ENCODE measurements at regions not wholly inside any gene's neighbourhood (a gene's known extent, or its start where the extent isn't known, plus 50 kb on each side); places are given as distances from the start of the nearest gene placed in this dataset.

DNA sequence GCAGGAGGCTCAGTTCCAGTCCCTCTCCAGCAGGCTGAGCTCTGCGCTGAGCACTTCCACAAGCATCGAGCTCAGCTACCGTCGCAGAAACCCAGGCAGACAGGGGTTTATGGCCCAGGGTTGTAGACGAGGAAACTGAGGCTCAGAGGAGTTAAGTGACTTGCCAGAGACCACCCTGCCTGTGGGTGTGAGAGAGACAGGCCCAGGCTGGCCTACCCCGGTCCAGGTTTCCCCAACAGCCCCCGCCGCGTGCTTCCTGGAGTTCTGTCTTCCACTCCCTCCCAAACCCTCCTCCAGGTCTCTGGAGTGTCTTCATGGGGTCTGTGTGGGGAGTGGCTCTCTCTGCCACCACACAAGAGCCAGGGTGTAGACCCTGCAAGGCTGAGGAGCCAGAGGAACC lies 615.9 kb downstream of the PTPRU start:
- no peak for DNase-seq (ENCODE audit: extremely low read depth in 1 of 2, low read depth in 1 of 2)

DNA sequence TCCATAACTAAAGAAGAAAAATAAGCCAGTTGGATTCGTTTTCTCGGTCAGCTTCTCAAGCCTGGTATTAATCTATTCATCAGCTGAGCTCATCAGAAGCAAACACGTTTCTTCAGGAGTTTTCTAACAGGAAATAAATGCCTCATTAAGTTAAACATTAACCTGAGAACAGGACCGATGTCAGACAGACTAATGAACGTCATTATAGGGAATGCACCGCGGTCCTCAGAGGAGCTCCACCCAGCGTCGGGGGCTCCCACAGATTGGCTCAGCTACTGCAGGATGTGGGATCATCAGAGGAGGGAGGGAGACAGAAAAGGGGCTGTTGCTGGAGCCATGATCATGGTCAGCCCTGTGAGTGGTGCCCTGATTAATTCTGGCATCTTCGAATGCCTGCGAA lies 615.4 kb downstream of the PTPRU start:
- DNase-seq (ENCODE audit: extremely low read depth in 1 of 2, low read depth in 1 of 2), result no peak

DNA sequence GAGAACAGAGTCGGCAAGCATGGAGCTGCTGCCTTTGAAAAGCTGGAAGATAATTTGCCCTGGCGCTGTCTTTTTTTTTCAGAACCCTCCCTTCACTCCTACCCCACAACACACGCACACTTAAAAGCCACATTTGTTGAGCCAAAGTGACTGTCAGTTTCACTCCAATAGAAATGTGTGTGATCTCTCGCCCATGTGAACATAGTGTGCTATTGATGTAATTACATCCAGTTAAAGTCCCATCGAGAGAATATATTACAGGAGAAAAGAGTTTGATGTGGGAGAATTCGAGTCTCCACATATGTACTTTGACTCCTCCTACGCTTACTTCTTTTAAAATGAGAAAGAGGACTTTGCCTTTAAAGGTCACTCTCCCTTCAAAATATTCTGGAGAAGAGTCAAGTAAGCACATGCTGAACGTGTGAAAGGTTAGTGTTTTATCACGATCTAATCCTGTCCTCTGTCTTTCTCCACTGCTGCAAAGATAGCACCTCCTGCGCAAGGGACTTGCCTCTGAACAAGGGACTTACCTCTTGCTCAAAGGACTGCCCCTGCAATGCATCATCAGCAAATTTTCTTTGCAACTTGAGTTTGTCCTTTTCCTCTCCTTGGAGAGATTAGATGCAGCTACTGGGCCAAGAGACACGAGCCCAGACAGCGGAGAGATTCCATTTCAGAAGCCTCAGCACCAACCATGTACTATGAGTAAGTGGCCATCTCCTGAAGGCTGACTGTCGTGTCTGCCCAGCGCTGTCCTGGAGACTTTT lies 613.9 kb downstream of the PTPRU start:
- DNase-seq (ENCODE audit: extremely low read depth in 1 of 2, low read depth in 1 of 2), result no peak

DNA sequence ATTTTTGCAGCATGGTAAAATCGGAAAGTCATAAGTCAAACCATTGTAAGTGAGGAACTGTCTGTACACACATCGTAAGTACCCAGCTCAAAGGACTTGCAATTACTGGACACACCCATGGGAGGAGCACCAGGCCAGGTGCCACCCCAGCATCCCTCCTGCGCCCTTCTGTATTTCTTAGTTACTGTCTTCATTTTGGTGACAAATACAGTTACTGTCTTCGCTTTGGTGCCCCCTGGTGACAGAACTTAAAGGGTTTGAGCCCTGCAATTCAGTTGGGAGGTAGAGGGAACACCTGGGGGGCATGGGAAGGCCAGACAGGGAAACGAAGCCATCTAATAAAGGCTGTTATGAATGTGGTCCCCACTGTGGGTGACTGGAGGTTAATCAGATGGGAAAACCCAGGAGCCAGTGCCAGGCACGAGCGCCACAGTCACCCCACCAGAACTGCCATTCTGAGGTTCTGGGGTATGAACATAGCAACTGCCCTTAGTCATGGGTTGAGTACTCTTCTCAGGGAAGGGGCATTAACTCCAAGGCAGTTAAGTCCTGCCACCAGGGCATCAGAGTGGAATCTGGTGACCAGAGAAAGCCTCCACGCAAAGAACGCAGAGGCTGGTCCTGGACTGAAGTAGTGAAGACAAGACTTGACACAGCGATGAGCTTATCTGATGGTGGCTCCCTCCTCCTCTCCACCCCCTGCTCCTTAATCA lies 612.9 kb downstream of the PTPRU start:
- peak; percentile 4 to 15 for DNase-seq (ENCODE audit: extremely low read depth in 1 of 2, low read depth in 1 of 2)

DNA sequence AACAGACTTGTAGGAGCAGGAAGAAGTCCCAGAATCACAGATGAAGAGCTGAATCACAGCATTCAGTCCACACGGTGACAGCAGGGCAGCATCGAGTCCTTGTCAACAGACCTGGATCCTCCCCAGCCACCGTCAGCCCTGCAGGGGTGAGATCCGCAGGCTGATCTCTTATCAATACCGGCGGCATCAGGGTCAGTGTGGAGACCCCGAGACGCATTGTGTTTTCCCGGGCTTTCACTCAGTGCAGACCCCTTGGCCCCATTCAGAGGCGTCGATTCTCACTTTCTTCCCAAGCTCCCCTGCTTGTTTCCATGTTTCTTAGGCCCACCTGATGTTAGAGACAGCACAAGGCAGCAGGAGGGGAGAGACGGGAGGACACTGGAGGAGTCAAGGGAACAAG lies 609.6 kb downstream of the PTPRU start:
- DNase-seq (ENCODE audit: extremely low read depth in 1 of 2, low read depth in 1 of 2), result no peak

DNA sequence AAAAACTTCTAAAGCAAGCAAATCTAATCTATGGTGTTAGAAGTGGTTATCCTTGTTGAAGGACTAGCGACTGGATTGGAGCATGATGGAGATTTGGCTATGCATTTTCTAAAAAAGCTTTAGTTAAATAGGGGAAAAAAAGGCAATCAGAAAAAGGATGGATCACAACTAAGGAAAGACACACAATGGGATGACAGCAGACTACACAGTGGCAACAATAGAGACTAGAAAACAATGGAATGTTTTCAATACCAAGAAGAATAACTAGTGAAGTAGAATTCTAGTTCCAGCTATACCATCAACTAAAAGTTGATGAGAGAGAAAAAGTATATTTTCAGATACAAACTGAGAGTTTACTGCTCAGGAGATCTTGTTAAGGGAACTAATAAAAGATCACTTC lies 605.8 kb downstream of the PTPRU start:
- no peak for DNase-seq (ENCODE audit: extremely low read depth in 1 of 2, low read depth in 1 of 2)

DNA sequence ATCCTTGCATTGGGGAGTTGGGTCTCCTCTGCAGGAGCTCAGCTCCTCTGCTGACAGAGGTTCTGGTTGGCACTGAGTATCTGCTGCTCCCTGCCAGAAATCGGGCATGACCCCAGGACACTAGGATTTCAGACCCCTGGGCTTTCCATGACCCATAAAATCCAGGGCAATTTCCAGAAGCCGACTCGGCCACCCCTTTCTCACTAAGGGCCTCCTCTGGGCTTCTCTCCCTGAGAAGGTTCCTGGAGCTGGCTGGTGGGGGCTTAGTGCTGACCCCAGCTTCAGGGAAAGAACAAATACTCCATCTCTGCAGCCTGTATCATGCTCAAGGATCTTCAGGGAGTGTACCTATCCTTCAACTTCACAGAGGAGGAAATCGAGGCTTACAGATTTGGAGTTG lies 603.4 kb downstream of the PTPRU start:
- DNase-seq (ENCODE audit: extremely low read depth in 1 of 2, low read depth in 1 of 2), result no peak

DNA sequence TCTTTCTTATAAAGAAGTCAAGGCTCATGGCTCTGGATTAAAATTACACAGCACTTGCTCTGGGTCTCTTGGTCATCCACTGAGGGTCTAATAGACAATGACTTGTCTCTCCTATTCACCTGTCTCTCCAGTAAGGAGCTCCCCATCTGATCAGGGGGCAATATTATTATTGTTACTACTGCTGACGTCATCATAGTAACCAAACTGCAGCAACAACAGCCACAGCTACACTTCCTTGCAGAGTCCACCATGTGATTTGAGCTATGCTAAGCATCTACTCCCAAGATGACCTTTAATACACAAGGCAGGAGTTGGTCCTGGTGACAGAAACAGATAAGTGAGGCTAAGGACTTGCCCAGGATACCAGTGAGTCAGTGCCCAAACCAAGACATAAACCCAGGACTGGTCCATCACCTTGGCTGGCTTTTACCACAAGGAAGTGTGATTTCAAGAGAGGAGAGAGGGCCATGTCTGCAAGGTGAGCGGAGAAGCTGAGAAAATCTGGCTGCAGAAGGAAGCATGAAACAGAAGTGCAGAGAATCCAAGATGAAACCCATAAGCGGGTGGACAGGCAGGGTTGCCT lies 602.5 kb downstream of the PTPRU start:
- no peak for DNase-seq (ENCODE audit: extremely low read depth in 1 of 2, low read depth in 1 of 2)

DNA sequence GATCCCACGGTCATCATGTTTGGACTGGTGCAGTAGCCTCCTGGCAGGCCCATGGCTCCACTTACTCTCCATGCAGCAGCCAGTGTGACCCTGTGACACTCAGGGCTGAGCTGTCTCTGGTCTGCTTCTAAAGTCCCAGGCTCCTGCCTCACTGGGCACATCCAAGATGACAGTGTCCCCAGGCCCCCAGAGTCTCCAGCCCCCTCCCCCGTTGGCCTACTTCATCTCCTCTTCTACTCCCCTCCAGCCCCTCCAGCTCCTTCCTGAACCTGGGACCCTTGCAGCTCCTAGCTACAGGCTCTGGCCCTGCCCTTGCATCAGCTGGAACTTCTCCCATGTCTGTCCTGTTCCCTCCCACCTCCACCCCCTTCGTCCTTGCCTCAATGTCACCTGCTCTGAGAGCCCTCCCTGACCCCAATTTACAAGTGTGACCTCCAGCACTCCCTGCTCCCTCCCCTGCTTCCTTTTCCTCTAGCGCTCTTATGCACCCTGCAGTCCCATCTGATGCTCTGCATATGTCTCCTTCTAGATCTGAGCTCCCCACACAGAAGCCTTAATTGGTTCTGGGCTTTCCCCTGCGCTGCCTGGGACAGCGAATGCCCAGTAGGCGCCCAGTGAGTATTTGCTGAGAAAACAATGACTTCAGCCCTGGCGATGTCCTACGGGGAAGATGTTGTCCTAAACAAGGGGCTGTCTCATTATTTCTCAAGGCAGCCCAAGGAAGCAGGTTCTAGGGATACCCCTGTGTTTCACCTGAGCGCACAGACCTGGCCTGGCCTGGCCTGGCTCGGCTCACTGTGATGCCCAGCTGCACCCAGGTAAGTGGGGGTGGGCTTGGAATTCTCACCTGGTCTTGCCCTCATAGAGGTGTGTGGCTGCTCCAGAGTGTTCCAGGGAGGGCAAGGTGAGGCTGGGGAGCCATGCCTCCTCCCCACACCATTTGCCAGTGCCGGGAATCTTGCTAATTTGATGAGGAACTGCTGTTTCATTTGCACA lies 600.6 kb downstream of the PTPRU start:
- no peak for DNase-seq (ENCODE audit: extremely low read depth in 1 of 2, low read depth in 1 of 2)

DNA sequence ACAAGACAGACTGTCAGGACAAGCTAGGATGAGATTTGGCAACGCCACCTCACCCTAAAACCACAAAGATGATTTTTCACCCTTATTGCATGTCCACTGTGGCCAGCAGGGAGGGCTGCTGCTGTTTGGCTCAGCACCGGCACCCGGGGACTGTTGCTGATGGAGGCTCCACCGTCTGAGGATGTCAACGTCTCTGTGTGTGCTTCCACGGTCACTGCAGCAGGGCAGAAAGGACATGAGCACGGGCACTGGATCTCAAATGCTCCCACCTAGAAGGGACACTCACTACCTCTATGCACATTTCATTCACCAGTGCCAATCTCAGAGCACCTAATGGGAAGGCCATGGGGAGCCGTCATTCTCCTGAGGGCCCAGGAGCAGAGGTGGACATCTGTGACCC lies 599.6 kb downstream of the PTPRU start:
- DNase-seq (ENCODE audit: extremely low read depth in 1 of 2, low read depth in 1 of 2), result no peak

DNA sequence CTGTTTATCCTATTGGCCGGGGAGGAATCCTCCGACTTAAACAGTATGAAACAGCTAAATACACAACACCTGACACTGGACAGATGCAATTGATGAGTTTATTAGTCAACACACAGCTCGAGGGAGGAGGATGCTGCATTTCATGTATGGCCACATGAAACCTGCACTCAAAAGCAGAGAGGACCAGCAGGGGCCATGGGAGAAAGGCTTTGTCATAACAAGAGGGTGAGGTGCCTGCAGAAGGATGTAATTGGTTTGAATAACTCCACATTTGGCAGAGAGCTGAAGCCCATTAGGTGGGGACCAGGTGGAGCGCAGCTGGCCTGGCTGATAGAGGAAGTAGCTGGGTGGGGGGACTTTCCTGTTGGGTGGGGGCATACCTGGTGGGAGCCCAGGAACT lies 599.1 kb downstream of the PTPRU start:
- DNase-seq (ENCODE audit: extremely low read depth in 1 of 2, low read depth in 1 of 2), result no peak

DNA sequence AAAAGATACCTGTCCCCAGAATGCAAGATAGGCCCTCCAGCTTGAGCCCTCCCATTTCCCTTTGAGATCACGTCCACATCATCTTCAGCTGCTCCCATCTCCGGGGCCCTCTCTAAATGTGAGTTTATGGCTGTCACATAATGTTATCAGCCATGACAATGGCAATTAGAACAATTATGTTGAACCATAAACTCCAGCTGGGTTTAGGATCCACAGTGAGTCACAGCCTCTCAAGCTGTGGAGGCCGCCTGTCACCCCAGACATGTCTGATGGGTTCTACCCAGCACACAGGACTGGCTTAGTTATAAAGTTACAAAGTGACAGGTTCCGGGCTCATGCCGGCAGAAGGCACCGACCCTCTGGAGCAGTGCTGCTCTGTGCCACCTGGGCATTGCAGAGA lies 597.3 kb downstream of the PTPRU start:
- DNase-seq (ENCODE audit: extremely low read depth in 1 of 2, low read depth in 1 of 2), result no peak

DNA sequence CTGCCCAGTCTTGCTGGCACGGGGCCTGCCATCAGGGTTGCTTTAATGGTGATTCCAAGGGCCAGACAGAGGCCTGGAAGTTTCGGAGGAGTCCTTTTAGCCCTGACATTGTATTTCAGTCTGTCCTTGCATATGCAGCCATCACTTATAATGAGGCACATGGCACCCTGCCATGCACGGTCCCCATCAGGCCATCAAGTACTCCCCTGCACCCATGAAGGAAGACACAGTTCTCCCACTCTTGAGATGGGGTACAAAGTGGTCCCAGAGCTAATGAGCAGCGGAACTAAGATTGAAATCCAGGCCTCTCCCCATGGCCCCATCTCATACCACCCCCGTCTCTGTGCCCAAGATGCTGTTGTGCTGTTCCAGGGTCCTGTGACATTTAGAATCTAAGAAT lies 596.6 kb downstream of the PTPRU start:
- no peak for DNase-seq (ENCODE audit: extremely low read depth in 1 of 2, low read depth in 1 of 2)

DNA sequence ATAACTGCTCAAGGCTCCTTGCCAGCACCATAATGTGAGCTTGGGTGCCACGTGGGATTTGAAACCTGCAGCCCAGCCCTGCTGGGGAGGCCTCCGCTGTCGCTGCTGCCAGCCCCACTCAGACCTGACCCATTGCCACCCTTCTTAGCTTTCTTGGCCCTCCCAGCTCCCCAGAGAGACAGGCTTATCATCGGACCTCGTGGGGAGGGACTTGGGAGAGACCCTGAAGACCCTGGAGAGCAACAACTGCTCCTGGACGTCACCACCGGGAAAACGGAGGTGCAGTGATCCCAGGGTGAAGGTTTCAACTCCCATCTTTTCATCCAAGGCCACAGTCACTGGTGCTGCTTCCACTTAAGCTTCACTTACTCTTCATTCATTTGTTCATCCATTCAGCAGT lies 596.1 kb downstream of the PTPRU start:
- no peak for DNase-seq (ENCODE audit: extremely low read depth in 1 of 2, low read depth in 1 of 2)

DNA sequence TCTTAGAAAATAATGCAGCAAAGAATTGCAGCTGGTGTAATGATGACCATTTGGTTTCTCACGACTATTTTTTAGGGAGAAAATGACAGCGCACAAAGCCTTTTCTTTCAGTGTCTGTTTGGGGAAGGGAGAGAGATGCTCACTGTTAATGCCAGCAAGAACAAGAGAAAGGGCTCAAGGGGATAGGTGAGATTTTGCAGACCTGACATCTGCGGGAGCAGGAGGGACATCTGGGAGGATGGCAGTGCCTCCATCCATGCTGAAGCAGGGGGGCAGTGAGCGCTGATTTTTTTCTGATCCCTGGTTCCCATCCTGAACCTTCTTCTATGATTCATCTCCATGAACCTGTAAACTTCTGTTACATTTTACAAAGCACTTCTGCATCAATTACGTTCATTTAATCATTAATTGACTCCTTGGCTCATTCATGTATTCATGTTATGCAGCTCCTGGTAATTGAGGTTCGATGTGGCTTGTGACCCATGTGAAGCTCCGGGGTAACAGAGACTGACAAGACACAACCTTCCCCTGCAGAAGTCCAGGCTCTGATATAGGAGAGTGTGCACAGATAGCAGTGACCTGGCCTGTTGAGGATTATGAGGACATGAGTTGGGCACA lies 595.3 kb downstream of the PTPRU start:
- no peak for DNase-seq (ENCODE audit: extremely low read depth in 1 of 2, low read depth in 1 of 2)

DNA sequence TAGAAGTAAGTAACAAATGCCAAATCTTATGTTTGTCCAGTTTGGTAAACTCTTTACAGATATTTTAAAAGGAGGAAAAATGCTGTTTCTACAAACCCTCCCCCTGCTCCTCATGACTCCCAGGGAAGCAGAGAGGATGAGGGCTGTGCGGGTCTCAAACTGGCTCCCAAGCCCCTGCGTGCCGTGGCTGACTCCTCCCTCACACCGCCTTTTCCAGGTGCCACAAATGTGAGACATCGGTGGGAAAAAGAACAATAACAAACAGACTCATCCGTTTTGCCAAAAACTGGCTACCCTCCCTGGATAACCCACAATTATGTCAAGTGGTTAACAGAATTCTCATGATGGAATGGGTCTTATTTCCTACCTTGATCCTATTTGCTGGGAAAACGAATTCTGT lies 594.6 kb downstream of the PTPRU start:
- DNase-seq (ENCODE audit: extremely low read depth in 1 of 2, low read depth in 1 of 2), result no peak

DNA sequence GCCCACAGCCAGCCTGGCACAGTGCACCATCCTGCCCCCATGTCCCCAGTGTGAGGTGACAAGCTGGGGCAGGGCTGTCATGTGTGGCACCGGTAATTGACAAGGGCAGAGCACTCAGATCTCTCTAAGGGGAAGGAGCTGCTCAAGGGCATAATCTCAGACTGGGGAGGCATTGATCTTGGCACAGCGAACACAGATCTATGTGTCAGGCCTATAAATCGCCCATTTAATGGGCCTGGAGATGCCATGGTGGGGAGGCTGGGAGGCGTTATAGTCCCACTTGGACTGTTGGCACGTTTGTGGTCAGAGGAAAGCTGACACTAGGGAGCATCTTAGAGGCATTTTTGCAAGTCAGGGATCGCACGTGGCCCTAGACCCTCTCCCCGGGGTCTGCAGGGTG lies 594.1 kb downstream of the PTPRU start:
- DNase-seq (ENCODE audit: extremely low read depth in 1 of 2, low read depth in 1 of 2), result no peak

DNA sequence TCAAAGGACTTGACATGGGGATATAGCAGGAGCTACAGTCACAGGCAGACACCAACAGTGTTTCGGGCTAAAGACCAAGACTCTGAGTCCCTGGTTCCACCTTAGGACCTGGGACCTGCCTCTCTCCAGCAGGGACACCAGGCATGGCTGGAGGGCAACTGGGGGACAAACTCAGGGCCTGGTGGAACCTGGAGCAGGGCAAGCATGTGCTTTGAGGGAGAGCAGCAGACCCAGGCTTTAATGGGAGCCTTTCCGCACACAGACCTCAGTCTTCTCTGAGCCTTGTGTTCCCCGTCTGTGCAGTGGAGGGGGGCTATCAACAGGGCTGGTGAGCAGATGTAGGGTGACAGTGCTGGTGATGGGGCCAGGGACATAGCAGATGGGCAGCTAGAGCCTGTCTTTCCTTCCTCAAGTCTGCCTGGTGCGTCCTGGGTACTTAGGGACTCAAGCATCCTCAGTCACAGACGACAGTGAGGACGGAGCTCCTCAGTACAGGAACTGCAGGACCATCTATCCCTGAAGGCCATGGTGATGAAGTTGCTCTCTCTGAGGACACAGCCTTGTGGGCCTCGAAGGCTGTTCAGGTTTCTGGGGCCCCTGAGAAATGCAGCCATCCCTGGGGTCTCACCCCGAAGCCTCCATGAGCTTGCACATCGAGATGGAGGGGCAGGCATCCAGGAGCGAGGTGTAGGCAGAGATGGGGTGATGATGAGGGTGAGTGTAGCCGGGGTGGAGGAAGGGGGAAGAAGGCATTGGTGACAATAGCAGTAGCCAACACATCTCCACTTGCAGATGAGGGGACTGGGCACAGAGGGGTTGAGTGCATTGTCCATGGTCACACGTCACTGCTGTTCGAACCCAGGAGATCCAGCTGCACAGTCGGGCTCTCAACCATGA lies 593.4 kb downstream of the PTPRU start:
- no peak for DNase-seq (ENCODE audit: extremely low read depth in 1 of 2, low read depth in 1 of 2)

DNA sequence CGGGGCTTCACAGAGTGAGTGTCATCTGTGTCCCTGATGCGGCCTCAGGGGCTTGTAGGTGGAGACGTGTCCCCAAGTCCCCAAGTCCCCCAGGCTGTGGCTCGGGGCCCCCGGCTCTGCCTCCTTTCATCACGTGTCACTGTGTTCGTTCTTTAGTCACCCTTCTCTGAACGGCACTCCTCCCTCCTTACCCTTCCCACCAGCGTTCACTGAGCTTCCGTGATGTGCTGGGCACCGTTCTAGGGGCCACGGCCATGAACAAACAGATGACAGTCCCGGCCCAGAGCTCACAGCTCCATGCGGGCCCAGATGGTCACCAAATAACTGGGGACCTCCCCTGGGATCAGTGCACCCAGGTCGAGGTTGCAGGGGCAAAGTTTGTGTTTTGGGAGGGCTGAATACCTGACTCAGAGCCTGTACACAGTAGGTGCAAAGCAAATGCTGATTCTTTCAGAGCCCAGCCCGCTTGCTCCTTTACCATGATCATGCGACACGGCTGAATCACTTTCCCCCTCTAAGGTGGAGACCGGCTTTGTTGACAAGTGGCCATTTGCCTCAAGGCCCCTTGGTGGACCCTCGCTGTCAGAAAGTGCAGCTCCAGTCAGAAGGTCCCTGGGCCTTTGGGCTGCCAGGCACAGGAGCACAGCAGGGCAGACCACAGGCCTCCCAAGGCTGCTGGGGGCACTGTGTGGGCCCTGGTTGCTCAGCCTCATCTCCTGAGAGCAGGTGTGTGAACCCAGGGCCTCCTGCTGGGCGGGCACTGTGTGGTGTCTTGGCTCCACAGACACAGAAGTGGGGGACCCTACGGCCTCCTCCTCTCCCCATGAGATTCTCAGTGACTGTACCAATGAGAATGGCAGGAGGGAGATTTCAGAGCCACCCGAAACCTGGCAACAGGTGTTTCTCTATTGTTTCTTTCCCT lies 592.5 kb downstream of the PTPRU start:
- no peak for DNase-seq (ENCODE audit: extremely low read depth in 1 of 2, low read depth in 1 of 2)

All from activated CD8-positive, alpha-beta memory T cell treated with anti-CD3 and anti-CD28 coated beads for 1 hour (primary cell).